ENCODE measurements at regions not wholly inside any gene's neighbourhood (a gene's known extent, or its start where the extent isn't known, plus 50 kb on each side); places are given as distances from the start of the nearest gene placed in this dataset.

- H3K9me3 Mint-ChIP-seq: no peaks in the 10 kb centered on the region
- intact Hi-C loops (cut with micrococcal nuclease): no loop called here
- H3K4me1 Mint-ChIP-seq: no peaks in the 10 kb centered on the region
- DNase-seq: no peak
- WGBS (ENCODE audit: insufficient coverage): 97% methylated on average over 2 of the region's 3 CpGs
- H3K27ac ChIP-seq (ENCODE audit: low read length): no peak overlapping the region
- no peak for ATAC-seq
- H3K36me3 ChIP-seq (ENCODE audit: control insufficient read depth, insufficient read depth, low read length): no peaks in the 10 kb centered on the region
- peaks cover 6 to 26% of the 10 kb centered on the region in 2 donors for H3K27me3 Mint-ChIP-seq (ENCODE audit: low read depth in 2 of 2)
- no peaks in the 10 kb centered on the region for H3K27me3 ChIP-seq (ENCODE audit: control insufficient read depth, insufficient read depth, low read length)
- H3K4me3 ChIP-seq (ENCODE audit: low read length): no peak overlapping the region
- H3K36me3 Mint-ChIP-seq: no peaks in the 10 kb centered on the region
- no peaks in the 10 kb centered on the region for H3K4me1 ChIP-seq (ENCODE audit: control insufficient read depth, insufficient read depth, low read length)
- no peaks in the 10 kb centered on the region for H3K9me3 ChIP-seq (ENCODE audit: control insufficient read depth, insufficient read depth, low read length)
- no peak overlapping the region for H3K27ac Mint-ChIP-seq
- TF ChIP-seq CTCF (IDR thresholded peaks at IDR 0.05): no peak
- H3K4me3 Mint-ChIP-seq: no peak overlapping the region
Observed at GRCh38 chr2:23292024-23292423, 93.0 kb upstream of the KLHL29 start.

GRCh38 chr2:23293063-23293462, 91.9 kb upstream of the KLHL29 start:
- no peak overlapping the region for H3K4me3 ChIP-seq (ENCODE audit: low read length)
- H3K4me1 ChIP-seq (ENCODE audit: control insufficient read depth, insufficient read depth, low read length): no peaks in the 10 kb centered on the region
- DNase-seq: no peak
- H3K9me3 Mint-ChIP-seq: no peaks in the 10 kb centered on the region
- intact Hi-C loops (cut with micrococcal nuclease): no loop called here
- no peaks in the 10 kb centered on the region for H3K36me3 Mint-ChIP-seq
- H3K27ac ChIP-seq (ENCODE audit: low read length): no peak overlapping the region
- peaks cover 6 to 17% of the 10 kb centered on the region in 2 donors for H3K27me3 Mint-ChIP-seq (ENCODE audit: low read depth in 2 of 2)
- no peaks in the 10 kb centered on the region for H3K4me1 Mint-ChIP-seq
- no peak for TF ChIP-seq CTCF (IDR thresholded peaks at IDR 0.05)
- 21% methylated on average over 6 of the region's 6 CpGs for WGBS (ENCODE audit: insufficient coverage)
- H3K36me3 ChIP-seq (ENCODE audit: control insufficient read depth, insufficient read depth, low read length): no peaks in the 10 kb centered on the region
- no peaks in the 10 kb centered on the region for H3K27me3 ChIP-seq (ENCODE audit: control insufficient read depth, insufficient read depth, low read length)
- H3K4me3 Mint-ChIP-seq: no peak overlapping the region
- ATAC-seq: no peak
- no peak overlapping the region for H3K27ac Mint-ChIP-seq
- no peaks in the 10 kb centered on the region for H3K9me3 ChIP-seq (ENCODE audit: control insufficient read depth, insufficient read depth, low read length)

- Histone ChIP-seq H3K4me1 (ENCODE audit: control insufficient read depth, insufficient read depth, low read length) (no peaks in the 10 kb centered on the region), H3K27ac (ENCODE audit: low read length) (no peak overlapping the region), H3K27me3 (ENCODE audit: control insufficient read depth, insufficient read depth, low read length) (no peaks in the 10 kb centered on the region), H3K9me3 (ENCODE audit: control insufficient read depth, insufficient read depth, low read length) (no peaks in the 10 kb centered on the region), H3K4me3 (ENCODE audit: low read length) (no peak overlapping the region), H3K36me3 (ENCODE audit: control insufficient read depth, insufficient read depth, low read length) (no peaks in the 10 kb centered on the region)
- no peak overlapping the region for H3K27ac Mint-ChIP-seq
- intact Hi-C loops (cut with micrococcal nuclease): no loop called here
- no peak overlapping the region for H3K4me3 Mint-ChIP-seq
- peaks cover 8 to 17% of the 10 kb centered on the region in 2 donors for H3K27me3 Mint-ChIP-seq (ENCODE audit: low read depth in 2 of 2)
- no peaks in the 10 kb centered on the region for H3K4me1 Mint-ChIP-seq
- WGBS (ENCODE audit: insufficient coverage): 77% methylated on average over 6 of the region's 7 CpGs
- no peaks in the 10 kb centered on the region for H3K36me3 Mint-ChIP-seq
- no peak for TF ChIP-seq CTCF (IDR thresholded peaks at IDR 0.05)
- ATAC-seq (no peak), DNase-seq (no peak)
- no peaks in the 10 kb centered on the region for H3K9me3 Mint-ChIP-seq
Observed at GRCh38 chr2:23293731-23294130, 91.2 kb upstream of the KLHL29 start.

- Histone ChIP-seq H3K27ac (ENCODE audit: low read length) (no peak overlapping the region), H3K4me3 (ENCODE audit: low read length) (no peak overlapping the region), H3K4me1 (ENCODE audit: control insufficient read depth, insufficient read depth, low read length) (no peaks in the 10 kb centered on the region), H3K9me3 (ENCODE audit: control insufficient read depth, insufficient read depth, low read length) (no peaks in the 10 kb centered on the region), H3K36me3 (ENCODE audit: control insufficient read depth, insufficient read depth, low read length) (no peaks in the 10 kb centered on the region), H3K27me3 (ENCODE audit: control insufficient read depth, insufficient read depth, low read length) (no peaks in the 10 kb centered on the region)
- TF ChIP-seq CTCF (IDR thresholded peaks at IDR 0.05): no peak
- DNase-seq: no peak
- WGBS (ENCODE audit: insufficient coverage): 79% methylated on average over 4 of the region's 4 CpGs
- Mint-ChIP-seq H3K27me3 (ENCODE audit: low read depth in 2 of 2) (peaks cover 8 to 17% of the 10 kb centered on the region in 2 donors), H3K27ac (no peak overlapping the region), H3K9me3 (no peaks in the 10 kb centered on the region), H3K36me3 (no peaks in the 10 kb centered on the region), H3K4me3 (no peak overlapping the region), H3K4me1 (no peaks in the 10 kb centered on the region)
- intact Hi-C loops (cut with micrococcal nuclease): no loop called here
- ATAC-seq: no peak
Observed at GRCh38 chr2:23294238-23294637, 90.7 kb upstream of the KLHL29 start.
